Liver (tissue), 8 donors: ENCODE measurements at regions not wholly inside any gene's neighbourhood (a gene's known extent, or its start where the extent isn't known, plus 50 kb on each side); places are given as distances from the start of the nearest gene placed in this dataset.

Experiments
- DNase-seq: peaks from one replicate; pipeline ENCODE4 v3.0.0-alpha.2; 2017; ENCODE audit warnings: low spot score
- H3K27ac ChIP-seq, 2 donors: one replicate each; pipeline ENCODE4 v1.7.0; 2013; ENCODE audit warnings: inconsistent platforms in 2 of 2, low read length in 2 of 2, control low read depth in 1 of 2, low read depth in 1 of 2, mild to moderate bottlenecking in 1 of 2
- H3K27me3 ChIP-seq, 4 donors: one replicate each; pipeline versions ENCODE4 v1.6.1 to v1.7.0; 2013; ENCODE audit warnings: low read length in 3 of 4, inconsistent platforms in 1 of 4, mild to moderate bottlenecking in 1 of 4, moderate library complexity in 1 of 4; ENCODE audit not compliant: control insufficient read depth in 4 of 4, insufficient read depth in 4 of 4
- H3K36me3 ChIP-seq, 4 donors: one replicate each; pipeline versions ENCODE4 v1.6.1 to v1.7.0; 2013; ENCODE audit warnings: low read length in 3 of 4, mild to moderate bottlenecking in 3 of 4, low read depth in 1 of 4, moderate library complexity in 1 of 4; ENCODE audit not compliant: control insufficient read depth in 4 of 4, insufficient read depth in 3 of 4
- H3K4me1 ChIP-seq, 4 donors: one replicate each; pipeline versions ENCODE4 v1.6.1 to v1.7.0; 2013; ENCODE audit warnings: low read length in 3 of 4, mild to moderate bottlenecking in 3 of 4, moderate library complexity in 1 of 4; ENCODE audit not compliant: control insufficient read depth in 4 of 4, insufficient read depth in 4 of 4
- H3K4me3 ChIP-seq, 3 donors: one replicate each; pipeline versions ENCODE4 v1.6.1 to v1.7.0; 2013; ENCODE audit warnings: low read length in 3 of 3, control low read depth in 1 of 3, low read depth in 1 of 3, mild to moderate bottlenecking in 1 of 3
- H3K9ac ChIP-seq, 2 donors: one replicate each; pipeline ENCODE4 v1.7.0; 2013; ENCODE audit warnings: low read length in 2 of 2, mild to moderate bottlenecking in 2 of 2, moderate library complexity in 2 of 2, control low read depth in 1 of 2, low read depth in 1 of 2
- H3K9me3 ChIP-seq, 4 donors: one replicate each; pipeline versions ENCODE4 v1.6.1 to v1.7.0; 2013; ENCODE audit warnings: low read length in 3 of 4; ENCODE audit not compliant: control insufficient read depth in 4 of 4
- ATF3 ChIP-seq: IDR thresholded peaks from 2 replicates; pipeline ENCODE4 v1.6.1; 2016; ENCODE audit warnings: antibody characterized with exemption
- EGR1 ChIP-seq, 2 donors: IDR thresholded peaks; 2 replicates each; pipeline ENCODE4 v1.6.1; 2016 to 2018; ENCODE audit warnings: antibody characterized with exemption in 2 of 2, low read depth in 2 of 2
- FOXA1 ChIP-seq: IDR thresholded peaks from 2 replicates; pipeline ENCODE4 v1.6.1; 2016; ENCODE audit warnings: antibody characterized with exemption
- FOXA2 ChIP-seq: IDR thresholded peaks from 2 replicates; pipeline ENCODE4 v1.6.1; 2016; ENCODE audit warnings: antibody characterized with exemption
- GABPA ChIP-seq, 2 donors: IDR thresholded peaks in 1 of 2; conservative IDR thresholded peaks in 1 of 2; 2 replicates each; pipeline ENCODE4 v1.6.1; 2016; ENCODE audit warnings: antibody characterized with exemption in 2 of 2, mild to moderate bottlenecking in 1 of 2, moderate library complexity in 1 of 2
- HNF4A ChIP-seq, 2 donors: conservative IDR thresholded peaks; 2 replicates each; pipeline ENCODE4 v1.6.1; 2016; ENCODE audit warnings: antibody characterized with exemption in 2 of 2, mild to moderate bottlenecking in 2 of 2
- HNF4G ChIP-seq: IDR thresholded peaks from 2 replicates; pipeline ENCODE4 v1.6.1; 2016; ENCODE audit warnings: antibody characterized with exemption
- JUND ChIP-seq, 2 donors: IDR thresholded peaks; 2 replicates each; pipeline ENCODE4 v1.6.1; 2016; ENCODE audit warnings: antibody characterized with exemption in 2 of 2
- MAX ChIP-seq: IDR thresholded peaks from 2 replicates; pipeline ENCODE4 v1.6.1; 2016; ENCODE audit warnings: antibody characterized with exemption
- NR2F2 ChIP-seq: IDR thresholded peaks from 2 replicates; pipeline ENCODE4 v1.6.1; 2016; ENCODE audit warnings: antibody characterized with exemption
- RAD21 ChIP-seq, 2 donors: IDR thresholded peaks; 2 replicates each; pipeline ENCODE4 v1.6.1; 2016; ENCODE audit warnings: antibody characterized with exemption in 2 of 2, mild to moderate bottlenecking in 2 of 2
- RXRA ChIP-seq, 2 donors: IDR thresholded peaks; 2 replicates each; pipeline ENCODE4 v1.6.1; 2017 to 2018; ENCODE audit warnings: antibody characterized with exemption in 2 of 2, mild to moderate bottlenecking in 1 of 2
- SP1 ChIP-seq: IDR thresholded peaks from 2 replicates; pipeline ENCODE4 v1.6.1; 2018; ENCODE audit warnings: antibody characterized with exemption, mild to moderate bottlenecking
- TAF1 ChIP-seq: conservative IDR thresholded peaks from 2 replicates; pipeline ENCODE4 v1.6.1; 2016; ENCODE audit warnings: antibody characterized with exemption, mild to moderate bottlenecking
- YY1 ChIP-seq: IDR thresholded peaks from 2 replicates; pipeline ENCODE4 v1.6.1; 2016; ENCODE audit warnings: antibody characterized with exemption, mild to moderate bottlenecking
- WGBS: extraction: QIAGEN DNeasy Blood & Tissue Kit; methylation state at CpG from one replicate; pipeline ENCODE4 v1.1.7; 2013; 5-methylcytosine and 5-hydroxymethylcytosine counted together
- TF ChIP-seq, protein P1 (sequence below): IDR thresholded peaks from 2 replicates; pipeline ENCODE4 v1.6.1; 2016; ENCODE audit warnings: antibody characterized with exemption
- TF ChIP-seq, protein P2 (sequence below): IDR thresholded peaks from 2 replicates; pipeline ENCODE4 v1.6.1; 2016; ENCODE audit warnings: antibody characterized with exemption, mild to moderate bottlenecking
- TF ChIP-seq, protein P3 (sequence below): fragments of 150-350 bp; IDR thresholded peaks from 2 replicates; pipeline ENCODE4 v1.5.1; 2017; ENCODE audit warnings: improper control_type of control experiment, low read depth, low read length; ENCODE audit not compliant: missing input control
- donor health status: healthy.
- donor health status: healthy.
- donor health status: healthy.
- donor health status: healthy.
- donor health status: healthy.

- no peaks in the 10 kb centered on the region for H3K4me1 ChIP-seq
- H3K4me3 ChIP-seq = no peak overlapping the region
- H3K9me3 ChIP-seq = no peaks in the 10 kb centered on the region
- no peaks in the 10 kb centered on the region for H3K36me3 ChIP-seq
- TF ChIP-seq HNF4G = no peak
- no peak for TF ChIP-seq SP1
- TF ChIP-seq, protein P1, sequence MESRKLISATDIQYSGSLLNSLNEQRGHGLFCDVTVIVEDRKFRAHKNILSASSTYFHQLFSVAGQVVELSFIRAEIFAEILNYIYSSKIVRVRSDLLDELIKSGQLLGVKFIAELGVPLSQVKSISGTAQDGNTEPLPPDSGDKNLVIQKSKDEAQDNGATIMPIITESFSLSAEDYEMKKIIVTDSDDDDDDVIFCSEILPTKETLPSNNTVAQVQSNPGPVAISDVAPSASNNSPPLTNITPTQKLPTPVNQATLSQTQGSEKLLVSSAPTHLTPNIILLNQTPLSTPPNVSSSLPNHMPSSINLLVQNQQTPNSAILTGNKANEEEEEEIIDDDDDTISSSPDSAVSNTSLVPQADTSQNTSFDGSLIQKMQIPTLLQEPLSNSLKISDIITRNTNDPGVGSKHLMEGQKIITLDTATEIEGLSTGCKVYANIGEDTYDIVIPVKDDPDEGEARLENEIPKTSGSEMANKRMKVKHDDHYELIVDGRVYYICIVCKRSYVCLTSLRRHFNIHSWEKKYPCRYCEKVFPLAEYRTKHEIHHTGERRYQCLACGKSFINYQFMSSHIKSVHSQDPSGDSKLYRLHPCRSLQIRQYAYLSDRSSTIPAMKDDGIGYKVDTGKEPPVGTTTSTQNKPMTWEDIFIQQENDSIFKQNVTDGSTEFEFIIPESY = no peak
- no peak for TF ChIP-seq HNF4A (conservative IDR thresholded peaks at IDR 0.05)
- TF ChIP-seq, protein P2, sequence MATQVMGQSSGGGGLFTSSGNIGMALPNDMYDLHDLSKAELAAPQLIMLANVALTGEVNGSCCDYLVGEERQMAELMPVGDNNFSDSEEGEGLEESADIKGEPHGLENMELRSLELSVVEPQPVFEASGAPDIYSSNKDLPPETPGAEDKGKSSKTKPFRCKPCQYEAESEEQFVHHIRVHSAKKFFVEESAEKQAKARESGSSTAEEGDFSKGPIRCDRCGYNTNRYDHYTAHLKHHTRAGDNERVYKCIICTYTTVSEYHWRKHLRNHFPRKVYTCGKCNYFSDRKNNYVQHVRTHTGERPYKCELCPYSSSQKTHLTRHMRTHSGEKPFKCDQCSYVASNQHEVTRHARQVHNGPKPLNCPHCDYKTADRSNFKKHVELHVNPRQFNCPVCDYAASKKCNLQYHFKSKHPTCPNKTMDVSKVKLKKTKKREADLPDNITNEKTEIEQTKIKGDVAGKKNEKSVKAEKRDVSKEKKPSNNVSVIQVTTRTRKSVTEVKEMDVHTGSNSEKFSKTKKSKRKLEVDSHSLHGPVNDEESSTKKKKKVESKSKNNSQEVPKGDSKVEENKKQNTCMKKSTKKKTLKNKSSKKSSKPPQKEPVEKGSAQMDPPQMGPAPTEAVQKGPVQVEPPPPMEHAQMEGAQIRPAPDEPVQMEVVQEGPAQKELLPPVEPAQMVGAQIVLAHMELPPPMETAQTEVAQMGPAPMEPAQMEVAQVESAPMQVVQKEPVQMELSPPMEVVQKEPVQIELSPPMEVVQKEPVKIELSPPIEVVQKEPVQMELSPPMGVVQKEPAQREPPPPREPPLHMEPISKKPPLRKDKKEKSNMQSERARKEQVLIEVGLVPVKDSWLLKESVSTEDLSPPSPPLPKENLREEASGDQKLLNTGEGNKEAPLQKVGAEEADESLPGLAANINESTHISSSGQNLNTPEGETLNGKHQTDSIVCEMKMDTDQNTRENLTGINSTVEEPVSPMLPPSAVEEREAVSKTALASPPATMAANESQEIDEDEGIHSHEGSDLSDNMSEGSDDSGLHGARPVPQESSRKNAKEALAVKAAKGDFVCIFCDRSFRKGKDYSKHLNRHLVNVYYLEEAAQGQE = no peak
- no peak for TF ChIP-seq JUND (IDR thresholded peaks at IDR 0.05)
- TF ChIP-seq YY1 = no peak
- TF ChIP-seq RAD21 (IDR thresholded peaks at IDR 0.05) = no peak
- TF ChIP-seq, protein P3, sequence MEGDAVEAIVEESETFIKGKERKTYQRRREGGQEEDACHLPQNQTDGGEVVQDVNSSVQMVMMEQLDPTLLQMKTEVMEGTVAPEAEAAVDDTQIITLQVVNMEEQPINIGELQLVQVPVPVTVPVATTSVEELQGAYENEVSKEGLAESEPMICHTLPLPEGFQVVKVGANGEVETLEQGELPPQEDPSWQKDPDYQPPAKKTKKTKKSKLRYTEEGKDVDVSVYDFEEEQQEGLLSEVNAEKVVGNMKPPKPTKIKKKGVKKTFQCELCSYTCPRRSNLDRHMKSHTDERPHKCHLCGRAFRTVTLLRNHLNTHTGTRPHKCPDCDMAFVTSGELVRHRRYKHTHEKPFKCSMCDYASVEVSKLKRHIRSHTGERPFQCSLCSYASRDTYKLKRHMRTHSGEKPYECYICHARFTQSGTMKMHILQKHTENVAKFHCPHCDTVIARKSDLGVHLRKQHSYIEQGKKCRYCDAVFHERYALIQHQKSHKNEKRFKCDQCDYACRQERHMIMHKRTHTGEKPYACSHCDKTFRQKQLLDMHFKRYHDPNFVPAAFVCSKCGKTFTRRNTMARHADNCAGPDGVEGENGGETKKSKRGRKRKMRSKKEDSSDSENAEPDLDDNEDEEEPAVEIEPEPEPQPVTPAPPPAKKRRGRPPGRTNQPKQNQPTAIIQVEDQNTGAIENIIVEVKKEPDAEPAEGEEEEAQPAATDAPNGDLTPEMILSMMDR = no peak
- no peaks in the 10 kb centered on the region for H3K27me3 ChIP-seq
- no peak for DNase-seq
- H3K9ac ChIP-seq = no peak overlapping the region
- 76% methylated on average over 1 of the region's 1 CpG for WGBS
- H3K27ac ChIP-seq = no peak overlapping the region
Measured at GRCh38 chr3:81838457-81838856, 77.0 kb upstream of the GBE1 start.

DNA sequence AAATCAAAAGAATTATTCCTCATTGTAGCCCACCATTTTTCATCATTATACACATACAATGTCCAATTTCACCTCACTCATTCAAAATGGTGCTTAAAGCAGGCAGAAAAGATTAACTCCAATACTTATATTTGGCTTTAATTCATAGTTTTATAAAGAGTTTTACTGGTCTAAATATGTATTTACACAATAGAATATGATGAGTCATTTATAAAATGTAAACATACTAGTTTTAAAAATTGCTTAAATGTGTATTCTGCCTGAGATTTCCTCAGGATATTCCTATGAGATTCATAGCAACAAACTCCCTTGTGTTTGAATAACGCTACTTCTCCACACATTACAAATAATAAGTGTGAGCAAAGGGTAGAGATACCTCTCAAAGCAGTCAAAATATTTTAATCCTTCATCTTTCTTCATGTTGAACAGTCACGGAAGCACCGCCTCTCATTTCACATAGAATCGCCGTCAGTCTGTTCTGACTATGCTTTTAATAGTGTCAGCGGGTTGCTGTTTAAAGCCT lies 75.7 kb upstream of the GBE1 start:
- Histone ChIP-seq H3K36me3 (no peaks in the 10 kb centered on the region), H3K27ac (no peak overlapping the region), H3K9ac (no peak overlapping the region), H3K4me3 (no peak overlapping the region), H3K27me3 (no peaks in the 10 kb centered on the region), H3K9me3 (no peaks in the 10 kb centered on the region), H3K4me1 (no peaks in the 10 kb centered on the region)
- DNase-seq = no peak
- WGBS = 96% methylated on average over 6 of the region's 6 CpGs
- TF ChIP-seq HNF4G (no peak), NR2F2 (no peak), FOXA2 (no peak), SP1 (no peak), JUND (IDR thresholded peaks at IDR 0.05) (no peak), HNF4A (conservative IDR thresholded peaks at IDR 0.05) (no peak), GABPA (IDR thresholded peaks at IDR 0.05 in 1 of 2, conservative IDR thresholded peaks at IDR 0.05 in 1 of 2) (no peak), EGR1 (IDR thresholded peaks at IDR 0.05; ENCODE audit: low read depth in 2 of 2) (no peak), MAX (no peak), ATF3 (no peak), FOXA1 (no peak), RAD21 (IDR thresholded peaks at IDR 0.05) (no peak), TAF1 (no peak), RXRA (IDR thresholded peaks at IDR 0.05) (no peak), YY1 (no peak)
- TF ChIP-seq, protein P3 = no peak
- TF ChIP-seq, protein P2 = no peak
